CD14-positive monocyte (primary cell): ENCODE measurements at regions not wholly inside any gene's neighbourhood (a gene's known extent, or its start where the extent isn't known, plus 50 kb on each side); places are given as distances from the start of the nearest gene placed in this dataset.

Experiments used
- DNase-seq, 3 donors: peaks; one replicate each; pipeline ENCODE4 v3.0.0-alpha.2; 2011 to 2022
- H2AFZ ChIP-seq: 2 replicates; pipeline ENCODE4 v1.6.0; 2012; ENCODE audit warnings: mild to moderate bottlenecking, low read depth, low read length, inconsistent platforms; ENCODE audit not compliant: insufficient read depth, poor library complexity, severe bottlenecking
- H3K27ac ChIP-seq, 2 donors: 1 replicate in 1 of 2; 2 replicates in 1 of 2; pipeline ENCODE4 v1.5.1; 2012 to 2013; ENCODE audit warnings: low read length in 2 of 2, control low read depth in 1 of 2, inconsistent platforms in 1 of 2, low read depth in 1 of 2, mild to moderate bottlenecking in 1 of 2
- H3K27me3 ChIP-seq, 2 donors: one replicate each; pipeline versions ENCODE4 v1.6.0 to v1.6.1; 2011 to 2013; ENCODE audit warnings: low read length in 2 of 2; ENCODE audit not compliant: control insufficient read depth in 2 of 2, insufficient read depth in 2 of 2
- H3K36me3 ChIP-seq, 2 donors: replicated peaks in 1 of 2; 1 replicate in 1 of 2; 2 replicates in 1 of 2; pipeline versions ENCODE4 v1.5.1 to v1.6.1; 2012 to 2013; ENCODE audit warnings: low read length in 2 of 2, control low read depth in 1 of 2, inconsistent platforms in 1 of 2, mild to moderate bottlenecking in 1 of 2; ENCODE audit not compliant: insufficient read depth in 2 of 2, control insufficient read depth in 1 of 2
- H3K4me1 ChIP-seq, 2 donors: 1 replicate in 1 of 2; 2 replicates in 1 of 2; pipeline versions ENCODE4 v1.5.1 to v1.6.1; 2012 to 2013; ENCODE audit warnings: low read length in 2 of 2, control low read depth in 1 of 2, inconsistent platforms in 1 of 2, mild to moderate bottlenecking in 1 of 2, moderate library complexity in 1 of 2; ENCODE audit not compliant: insufficient read depth in 2 of 2, control insufficient read depth in 1 of 2
- H3K4me2 ChIP-seq: replicated peaks from 2 replicates; pipeline ENCODE3; 2012; ENCODE audit warnings: low read length, moderate library complexity, mild to moderate bottlenecking; ENCODE audit not compliant: poor library complexity, severe bottlenecking; ENCODE audit errors: extremely low read depth
- H3K4me3 ChIP-seq, 3 experiments: fragments of 200-600 bp in 1 of 3; sonication (generic) in 1 of 3; replicated peaks in 1 of 3; 1 replicate in 2 of 3; 2 replicates in 1 of 3; pipeline ENCODE4 v1.5.1; 2011 to 2013; ENCODE audit warnings: low read length in 3 of 3, mild to moderate bottlenecking in 3 of 3, control low read depth in 2 of 3, low read depth in 2 of 3, inconsistent platforms in 1 of 3, moderate library complexity in 1 of 3
- H3K79me2 ChIP-seq: 2 replicates; pipeline ENCODE4 v1.6.0; 2012; ENCODE audit warnings: mild to moderate bottlenecking, control low read depth, inconsistent platforms, low read length, moderate library complexity; ENCODE audit not compliant: insufficient read depth
- H3K9ac ChIP-seq: 2 replicates; pipeline ENCODE4 v1.6.0; 2017; ENCODE audit warnings: low read length, mild to moderate bottlenecking; ENCODE audit not compliant: insufficient read depth, poor library complexity, severe bottlenecking
- H3K9me3 ChIP-seq, 2 donors: replicated peaks in 1 of 2; 1 replicate in 1 of 2; 2 replicates in 1 of 2; pipeline versions ENCODE4 v1.5.1 to v1.6.1; 2012 to 2013; ENCODE audit warnings: low read length in 2 of 2, control low read depth in 1 of 2; ENCODE audit not compliant: control insufficient read depth in 1 of 2, insufficient read depth in 1 of 2
- H4K20me1 ChIP-seq: 2 replicates; pipeline ENCODE4 v1.6.0; 2012; ENCODE audit warnings: mild to moderate bottlenecking, low read length, control low read depth, moderate library complexity; ENCODE audit not compliant: insufficient read depth
- H3K27ac Mint-ChIP-seq, 7 donors: one replicate each; pipeline ENCODE4 v1.8.0; 2020; ENCODE audit warnings: mild to moderate bottlenecking in 7 of 7, mixed read lengths in 7 of 7, moderate library complexity in 6 of 7, inconsistent platforms in 2 of 7
- H3K27me3 Mint-ChIP-seq, 3 donors: one replicate each; pipeline ENCODE4 v1.8.0; 2021 to 2022; ENCODE audit warnings: low read depth in 3 of 3, mild to moderate bottlenecking in 3 of 3, mixed read lengths in 3 of 3, moderate library complexity in 3 of 3, inconsistent platforms in 1 of 3
- H3K36me3 Mint-ChIP-seq, 2 donors: one replicate each; pipeline ENCODE4 v1.8.0; 2020; ENCODE audit warnings: mixed read lengths in 2 of 2, inconsistent platforms in 1 of 2, mild to moderate bottlenecking in 1 of 2
- H3K4me1 Mint-ChIP-seq: one replicate; pipeline ENCODE4 v1.8.0; 2020; ENCODE audit warnings: mild to moderate bottlenecking, mixed read lengths
- H3K4me3 Mint-ChIP-seq, 2 donors: one replicate each; pipeline ENCODE4 v1.8.0; 2020; ENCODE audit warnings: mild to moderate bottlenecking in 2 of 2, mixed read lengths in 2 of 2, moderate library complexity in 1 of 2
- H3K9me3 Mint-ChIP-seq, 7 donors: one replicate each; pipeline ENCODE4 v1.8.0; 2020 to 2022; ENCODE audit warnings: mixed read lengths in 7 of 7, mild to moderate bottlenecking in 6 of 7, moderate library complexity in 6 of 7, inconsistent platforms in 2 of 7
- CTCF ChIP-seq: fragments of 200-600 bp; IDR thresholded peaks from one replicate; pipeline ENCODE4 v1.8.0; 2022; ENCODE audit warnings: antibody characterized with exemption, mild to moderate bottlenecking
- WGBS: methylation state at CpG from one replicate; pipeline ENCODE4 v1.1.5; 2013; ENCODE audit warnings: missing lambda C conversion rate; ENCODE audit not compliant: insufficient coverage; 5-methylcytosine and 5-hydroxymethylcytosine counted together
- intact Hi-C, 2 donors: fragments of 100-400 bp; cut with micrococcal nuclease; formaldehyde crosslinking; loops; one replicate each; pipeline versions ENCODE4 v1.15.0 to v1.15.1; 2023

DNA sequence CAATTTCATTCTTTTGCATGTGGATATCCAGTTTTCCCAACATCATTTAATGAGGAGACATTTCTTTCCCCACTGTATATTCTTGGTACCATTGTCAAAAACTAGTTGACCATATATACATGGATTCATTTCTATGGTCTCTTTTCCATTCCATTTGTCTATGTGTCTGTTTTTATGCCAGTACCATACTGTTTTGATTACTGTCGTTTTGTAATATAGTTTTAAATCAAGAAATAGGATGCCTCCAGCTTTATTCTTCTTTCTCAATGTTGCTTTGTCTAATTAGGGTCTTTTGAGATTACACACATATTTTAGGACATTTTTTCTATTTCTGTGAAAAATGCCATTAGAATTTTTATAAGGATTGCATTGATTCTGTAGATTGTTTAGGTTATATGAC, 177.5 kb upstream of the POU2AF2 start:
- no peak overlapping the region for H2AFZ ChIP-seq
- H3K4me3 ChIP-seq, result no peak overlapping the region
- H3K27me3 Mint-ChIP-seq, result peaks cover 0 to 1% (median 0%) of the 10 kb centered on the region in 3 donors
- no peaks in the 10 kb centered on the region for H3K9me3 ChIP-seq
- H3K4me3 Mint-ChIP-seq, result no peak overlapping the region
- no peaks in the 10 kb centered on the region for H4K20me1 ChIP-seq
- WGBS, result no CpG with 5 or more reads among the region's 1 CpG
- H3K36me3 Mint-ChIP-seq, result peaks cover 0 to 3% of the 10 kb centered on the region in 2 donors
- no peak overlapping the region for H3K27ac ChIP-seq
- no peak overlapping the region for H3K4me2 ChIP-seq
- H3K36me3 ChIP-seq, result no peaks in the 10 kb centered on the region
- H3K9me3 Mint-ChIP-seq, result peaks cover 0 to 10% (median 7%) of the 10 kb centered on the region in 7 donors
- H3K4me1 ChIP-seq, result peaks cover 6 to 10% of the 10 kb centered on the region in 2 donors
- no peaks in the 10 kb centered on the region for H3K27me3 ChIP-seq
- peaks cover 13% of the 10 kb centered on the region for H3K4me1 Mint-ChIP-seq
- intact Hi-C loops, result no loop called here
- DNase-seq, result no peak
- no peaks in the 10 kb centered on the region for H3K79me2 ChIP-seq
- no peak overlapping the region for H3K9ac ChIP-seq
- H3K27ac Mint-ChIP-seq, result no peak overlapping the region
- no peak for TF ChIP-seq CTCF

DNA sequence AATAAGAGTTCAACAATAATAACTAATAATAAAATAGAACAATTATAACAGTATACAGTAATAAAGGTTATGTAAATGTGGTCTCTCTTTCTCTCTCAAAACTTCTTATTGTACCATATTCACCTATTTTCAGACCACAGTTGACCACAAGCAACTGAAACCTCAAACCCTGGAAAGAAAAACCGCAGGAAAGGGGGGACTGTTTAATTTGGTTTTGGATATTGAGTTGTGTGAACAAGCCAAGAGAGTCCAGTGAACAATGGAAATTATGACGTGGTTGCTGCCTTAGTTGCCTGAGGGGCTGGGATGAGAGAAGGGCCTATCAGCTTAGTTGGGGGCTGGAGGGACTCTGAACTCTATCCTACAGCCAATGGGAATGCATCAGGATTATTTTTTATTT, 178.7 kb upstream of the POU2AF2 start:
- H2AFZ ChIP-seq, result no peak overlapping the region
- peak overlapping the region in 1 of 7 donors; percentile 69 for H3K27ac Mint-ChIP-seq
- intact Hi-C loops, result no loop called here
- H3K4me1 ChIP-seq, result peaks cover 6 to 10% of the 10 kb centered on the region in 2 donors
- peaks cover 13% of the 10 kb centered on the region for H3K4me1 Mint-ChIP-seq
- H4K20me1 ChIP-seq, result no peaks in the 10 kb centered on the region
- WGBS, result no CpG with 5 or more reads among the region's 2 CpGs
- no peaks in the 10 kb centered on the region for H3K27me3 ChIP-seq
- H3K4me3 Mint-ChIP-seq, result no peak overlapping the region
- H3K4me3 ChIP-seq, result no peak overlapping the region
- peaks cover 0 to 1% (median 0%) of the 10 kb centered on the region in 3 donors for H3K27me3 Mint-ChIP-seq
- DNase-seq, result no peak
- H3K27ac ChIP-seq, result no peak overlapping the region
- no peaks in the 10 kb centered on the region for H3K79me2 ChIP-seq
- no peak overlapping the region for H3K9ac ChIP-seq
- no peaks in the 10 kb centered on the region for H3K36me3 ChIP-seq
- TF ChIP-seq CTCF, result no peak
- peaks cover 0 to 10% (median 7%) of the 10 kb centered on the region in 7 donors for H3K9me3 Mint-ChIP-seq
- H3K4me2 ChIP-seq, result no peak overlapping the region
- no peaks in the 10 kb centered on the region for H3K9me3 ChIP-seq
- peaks cover 0 to 3% of the 10 kb centered on the region in 2 donors for H3K36me3 Mint-ChIP-seq
